GM21367 (cell line): ENCODE measurements at regions not wholly inside any gene's neighbourhood (a gene's known extent, or its start where the extent isn't known, plus 50 kb on each side); places are given as distances from the start of the nearest gene placed in this dataset.

Source experiments
- ATAC-seq: cut with Tn5 transposase; IDR thresholded peaks from one replicate; pipeline ENCODE4 v1.9.1; 2021; ENCODE audit not compliant: unreplicated experiment

- ATAC-seq, result no peak
These were observed 313.8 kb downstream of the UACA start for GRCh38 chr15:70449311-70450141.

GRCh38 chr15:70447928-70448698, 315.2 kb downstream of the UACA start:
- no peak for ATAC-seq

GRCh38 chr15:70447521-70447920, 315.8 kb downstream of the UACA start:
- no peak for ATAC-seq

- ATAC-seq, result no peak
These were observed 316.3 kb downstream of the UACA start for GRCh38 chr15:70447081-70447480.

GRCh38 chr15:70443486-70444273, 319.7 kb downstream of the UACA start:
- no peak for ATAC-seq

- no peak for ATAC-seq
These were observed 320.6 kb downstream of the UACA start for GRCh38 chr15:70442616-70443321.

- ATAC-seq, result no peak
These were observed 321.1 kb downstream of the UACA start for GRCh38 chr15:70442211-70442610.

- no peak for ATAC-seq
These were observed 322.8 kb downstream of the UACA start for GRCh38 chr15:70440416-70441138.

GRCh38 chr15:70439880-70440279, 323.5 kb downstream of the UACA start:
- no peak for ATAC-seq

GRCh38 chr15:70439304-70439877, 324.0 kb downstream of the UACA start:
- ATAC-seq, result no peak

- no peak for ATAC-seq
These were observed 324.6 kb downstream of the UACA start for GRCh38 chr15:70438776-70439175.

GRCh38 chr15:70437882-70438451, 325.4 kb downstream of the UACA start:
- ATAC-seq, result no peak

GRCh38 chr15:70437089-70437488, 326.3 kb downstream of the UACA start:
- no peak for ATAC-seq

GRCh38 chr15:70436428-70436827, 326.9 kb downstream of the UACA start:
- ATAC-seq, result no peak

GRCh38 chr15:70435872-70436271, 327.5 kb downstream of the UACA start:
- ATAC-seq, result no peak

- no peak for ATAC-seq
These were observed 328.0 kb downstream of the UACA start for GRCh38 chr15:70435369-70435768.

- ATAC-seq, result no peak
These were observed 329.6 kb downstream of the UACA start for GRCh38 chr15:70433586-70434324.

- no peak for ATAC-seq
These were observed 330.3 kb downstream of the UACA start for GRCh38 chr15:70432924-70433495.
